K562 (cell line): ENCODE measurements at regions not wholly inside any gene's neighbourhood (a gene's known extent, or its start where the extent isn't known, plus 50 kb on each side); places are given as distances from the start of the nearest gene placed in this dataset.

Experiments
- ATAC-seq: fragments of 200-7000 bp; cut with Tn5 transposase; 3 replicates; pipeline ENCODE4 v1.9.1; 2020; ENCODE audit warnings: moderate library complexity
- BruUV-seq: library from RNA; stranded (reverse); fragments of 400-500 nt; replicated peaks from 2 replicates; lab custom pipeline; 2021; lab: Mats Ljungman, UMichigan
- CTCF ChIA-PET: fragments of 300-600 bp; formaldehyde crosslinking; extraction: SDS; loops from one replicate; lab custom pipeline; 2021; ENCODE audit warnings: low intra/inter-chr PET ratio; lab: Yijun Ruan, JAX
- POLR2A ChIA-PET: fragments of 300-600, 350-650 bp; sonication (Branson Sonifier 250); formaldehyde crosslinking; extraction: SDS; loops from one replicate; lab custom pipeline; 2021; ENCODE audit warnings: antibody characterized with exemption, inconsistent platforms; lab: Yijun Ruan, JAX
- DNase-seq, 4 experiments: peaks; one replicate each; pipeline versions ENCODE4 v3.0.0 to v3.0.0-alpha.2; 2011 to 2018; ENCODE audit warnings: low spot score in 3 of 4, mixed read lengths in 3 of 4; ENCODE audit errors: extremely low read depth in 1 of 4
- FAIRE-seq: peaks from 2 replicates; lab custom pipeline; 2011; peaks lifted over from hg19 to GRCh38; lab: Jason Lieb, UNC
- H2AFZ ChIP-seq: 2 replicates; pipeline ENCODE4 v1.6.0; 2011; ENCODE audit warnings: low read depth, low read length, control low read depth, inconsistent platforms
- H3K27ac ChIP-seq: fragments of 200-600 bp; 3 replicates; pipeline ENCODE4 v1.8.0; 2011; ENCODE audit warnings: low read depth, mild to moderate bottlenecking, control low read depth, inconsistent platforms, low read length, moderate library complexity, mixed read lengths; ENCODE audit errors: extremely low read depth
- H3K27me3 ChIP-seq, 2 experiments: fragments of 300-600 bp in 1 of 2; 2 replicates in 1 of 2; 3 replicates in 1 of 2; pipeline versions ENCODE4 v1.6.0 to v1.8.0; 2011; ENCODE audit warnings: inconsistent platforms in 2 of 2, low read length in 2 of 2, mild to moderate bottlenecking in 1 of 2, mixed read lengths in 1 of 2, moderate library complexity in 1 of 2; ENCODE audit not compliant: control insufficient read depth in 2 of 2, insufficient read depth in 2 of 2
- H3K36me3 ChIP-seq: fragments of 300-600 bp; 3 replicates; pipeline ENCODE4 v1.8.0; 2011; ENCODE audit warnings: mild to moderate bottlenecking, low read length, inconsistent platforms; ENCODE audit not compliant: control insufficient read depth, insufficient read depth
- H3K4me1 ChIP-seq, 2 experiments: fragments of 200-600 bp in 1 of 2; replicated peaks in 1 of 2; 2 replicates in 1 of 2; 3 replicates in 1 of 2; pipeline versions ENCODE4 v1.5.1 to v1.8.0; 2011; ENCODE audit warnings: inconsistent platforms in 2 of 2, low read length in 2 of 2, mild to moderate bottlenecking in 1 of 2, mixed read lengths in 1 of 2, moderate library complexity in 1 of 2; ENCODE audit not compliant: control insufficient read depth in 2 of 2, insufficient read depth in 2 of 2
- H3K4me2 ChIP-seq: 2 replicates; pipeline ENCODE4 v1.6.1; 2011; ENCODE audit warnings: low read length, control low read depth, inconsistent platforms, mixed read lengths; ENCODE audit not compliant: insufficient read depth
- H3K4me3 ChIP-seq: fragments of 200-600 bp; sonication (generic), shearing (Covaris generic); 2 replicates; pipeline ENCODE4 v1.5.1; 2016; ENCODE audit warnings: control low read depth, inconsistent platforms
- H3K79me2 ChIP-seq: fragments of 200-600 bp; 3 replicates; pipeline ENCODE4 v1.8.0; 2011; ENCODE audit warnings: low read length, inconsistent platforms; ENCODE audit not compliant: control insufficient read depth, insufficient read depth
- H3K9ac ChIP-seq, 2 experiments: 2 replicates each; pipeline versions ENCODE4 v1.6.0 to v1.6.1; 2011; ENCODE audit warnings: low read depth in 2 of 2, low read length in 2 of 2, control low read depth in 1 of 2, inconsistent platforms in 1 of 2, mild to moderate bottlenecking in 1 of 2, mixed read lengths in 1 of 2; ENCODE audit not compliant: insufficient read depth in 1 of 2
- H3K9me1 ChIP-seq: one replicate; pipeline ENCODE4 v1.6.0; 2011; ENCODE audit warnings: inconsistent platforms, mild to moderate bottlenecking, low read length, moderate library complexity; ENCODE audit not compliant: control insufficient read depth, insufficient read depth
- H3K9me3 ChIP-seq: replicated peaks from 2 replicates; pipeline ENCODE4 v1.5.1; 2011; ENCODE audit warnings: low read depth, low read length, inconsistent platforms; ENCODE audit not compliant: control insufficient read depth, insufficient read depth
- H4K20me1 ChIP-seq: replicated peaks from 2 replicates; pipeline ENCODE4 v1.6.1; 2011; ENCODE audit warnings: low read length, inconsistent platforms, mixed read lengths; ENCODE audit not compliant: control insufficient read depth, insufficient read depth
- CBX3 ChIP-seq, 2 experiments: IDR thresholded peaks; 1 replicate in 1 of 2; 2 replicates in 1 of 2; pipeline ENCODE4 v1.6.1; 2012; ENCODE audit warnings: inconsistent platforms in 2 of 2, low read length in 2 of 2, borderline replicate concordance in 1 of 2, control low read depth in 1 of 2
- POLR3G ChIP-seq: IDR thresholded peaks from 2 replicates; pipeline ENCODE4 v1.6.1; 2011; ENCODE audit not compliant: insufficient read length, insufficient replicate concordance; ENCODE audit errors: extremely low read depth
- ZBTB34 ChIP-seq: fragments of 250-450 bp; sonication (Bioruptor Pico); IDR thresholded peaks from 2 replicates; pipeline ENCODE4 v1.8.0; 2021; ENCODE audit warnings: mild to moderate bottlenecking, moderate library complexity
- WGBS: fragments of 100-300 bp; shearing (Covaris generic); methylation state at CpG from one replicate; pipeline ENCODE4 v1.1.6; 2016; ENCODE audit warnings: low coverage, mixed read lengths; ENCODE audit not compliant: insufficient coverage; ENCODE audit errors: missing lambda C conversion rate; 5-methylcytosine and 5-hydroxymethylcytosine counted together
- in situ Hi-C: fragments of 300-500 bp; cut with MboI; formaldehyde crosslinking; loops from 4 replicates; pipeline ENCODE4 v1.15.0; 2018; ENCODE audit warnings: inconsistent platforms, mixed read lengths
- intact Hi-C: fragments of 100-400 bp; cut with micrococcal nuclease; formaldehyde crosslinking; loops from 2 replicates; pipeline ENCODE4 v1.14.2; 2022
- TF ChIP-seq, protein P1 (sequence below): fragments of 200-600 bp; sonication (generic); IDR thresholded peaks from one replicate; pipeline ENCODE4 v1.6.1; 2012; ENCODE audit warnings: mild to moderate bottlenecking, low read depth, low read length, inconsistent platforms
- TF ChIP-seq, protein P2 (sequence below): IDR thresholded peaks from 3 replicates; pipeline ENCODE4 v1.6.1; 2011; ENCODE audit warnings: borderline replicate concordance, mild to moderate bottlenecking, moderate library complexity; ENCODE audit not compliant: insufficient read length; ENCODE audit errors: extremely low read depth

DNA sequence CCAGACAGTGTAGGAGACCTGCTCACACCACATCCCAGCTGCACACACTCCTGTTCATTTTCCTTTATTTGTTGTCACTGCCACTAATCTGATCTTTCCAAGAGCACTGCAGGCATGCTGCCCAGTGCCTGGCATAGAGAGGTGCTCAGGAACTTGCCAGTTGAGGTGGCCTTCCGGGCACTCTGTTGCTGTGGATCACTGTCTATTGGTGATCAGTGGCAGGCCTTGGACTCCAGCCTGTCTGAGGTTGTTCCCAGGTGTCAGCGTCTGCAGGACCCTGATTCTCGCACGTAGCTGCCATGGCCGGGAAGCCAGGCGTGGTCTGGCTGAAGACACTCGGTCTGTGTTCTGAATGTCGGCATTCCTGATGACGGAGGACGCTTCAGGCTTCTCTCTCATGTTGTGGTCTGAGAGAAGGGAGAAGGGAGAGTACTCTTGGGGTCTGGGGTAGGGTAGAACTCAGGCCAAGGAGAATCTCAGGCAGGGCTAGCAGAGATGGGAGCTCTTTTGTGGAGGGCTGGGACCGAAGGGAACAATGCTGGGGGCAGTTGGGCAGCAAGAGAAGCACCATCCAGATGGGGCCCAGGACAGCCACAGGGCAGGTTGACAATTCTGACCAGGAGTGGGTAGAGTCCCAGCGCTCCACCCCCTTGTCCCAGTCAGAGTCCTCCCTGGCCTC is 240.9 kb downstream of the MYCN start:
- DNase-seq (no peak), FAIRE-seq (no peak), ATAC-seq (no peak)
- Histone ChIP-seq H3K27me3 (peaks cover 0 to 25% of the 10 kb centered on the region in 2 experiments; a peak in 2 of 5 replicates), H3K4me3 (no peak overlapping the region), H3K36me3 (no peaks in the 10 kb centered on the region), H3K4me1 (no peaks in the 10 kb centered on the region), H3K79me2 (no peaks in the 10 kb centered on the region), H3K4me2 (no peak overlapping the region), H2AFZ (no peak overlapping the region), H3K27ac (no peak overlapping the region), H3K9me3 (no peaks in the 10 kb centered on the region), H3K9ac (no peak overlapping the region), H3K9me1 (no peaks in the 10 kb centered on the region), H4K20me1 (no peaks in the 10 kb centered on the region)
- no TSS peak for BruUV-seq
- CTCF ChIA-PET, result no interaction called here
- in situ Hi-C loops, result no loop called here
- 0% methylated on average over 12 of the region's 12 CpGs for WGBS
- POLR2A ChIA-PET, result no interaction called here
- intact Hi-C loops, result no loop called here
- TF ChIP-seq, protein P1, sequence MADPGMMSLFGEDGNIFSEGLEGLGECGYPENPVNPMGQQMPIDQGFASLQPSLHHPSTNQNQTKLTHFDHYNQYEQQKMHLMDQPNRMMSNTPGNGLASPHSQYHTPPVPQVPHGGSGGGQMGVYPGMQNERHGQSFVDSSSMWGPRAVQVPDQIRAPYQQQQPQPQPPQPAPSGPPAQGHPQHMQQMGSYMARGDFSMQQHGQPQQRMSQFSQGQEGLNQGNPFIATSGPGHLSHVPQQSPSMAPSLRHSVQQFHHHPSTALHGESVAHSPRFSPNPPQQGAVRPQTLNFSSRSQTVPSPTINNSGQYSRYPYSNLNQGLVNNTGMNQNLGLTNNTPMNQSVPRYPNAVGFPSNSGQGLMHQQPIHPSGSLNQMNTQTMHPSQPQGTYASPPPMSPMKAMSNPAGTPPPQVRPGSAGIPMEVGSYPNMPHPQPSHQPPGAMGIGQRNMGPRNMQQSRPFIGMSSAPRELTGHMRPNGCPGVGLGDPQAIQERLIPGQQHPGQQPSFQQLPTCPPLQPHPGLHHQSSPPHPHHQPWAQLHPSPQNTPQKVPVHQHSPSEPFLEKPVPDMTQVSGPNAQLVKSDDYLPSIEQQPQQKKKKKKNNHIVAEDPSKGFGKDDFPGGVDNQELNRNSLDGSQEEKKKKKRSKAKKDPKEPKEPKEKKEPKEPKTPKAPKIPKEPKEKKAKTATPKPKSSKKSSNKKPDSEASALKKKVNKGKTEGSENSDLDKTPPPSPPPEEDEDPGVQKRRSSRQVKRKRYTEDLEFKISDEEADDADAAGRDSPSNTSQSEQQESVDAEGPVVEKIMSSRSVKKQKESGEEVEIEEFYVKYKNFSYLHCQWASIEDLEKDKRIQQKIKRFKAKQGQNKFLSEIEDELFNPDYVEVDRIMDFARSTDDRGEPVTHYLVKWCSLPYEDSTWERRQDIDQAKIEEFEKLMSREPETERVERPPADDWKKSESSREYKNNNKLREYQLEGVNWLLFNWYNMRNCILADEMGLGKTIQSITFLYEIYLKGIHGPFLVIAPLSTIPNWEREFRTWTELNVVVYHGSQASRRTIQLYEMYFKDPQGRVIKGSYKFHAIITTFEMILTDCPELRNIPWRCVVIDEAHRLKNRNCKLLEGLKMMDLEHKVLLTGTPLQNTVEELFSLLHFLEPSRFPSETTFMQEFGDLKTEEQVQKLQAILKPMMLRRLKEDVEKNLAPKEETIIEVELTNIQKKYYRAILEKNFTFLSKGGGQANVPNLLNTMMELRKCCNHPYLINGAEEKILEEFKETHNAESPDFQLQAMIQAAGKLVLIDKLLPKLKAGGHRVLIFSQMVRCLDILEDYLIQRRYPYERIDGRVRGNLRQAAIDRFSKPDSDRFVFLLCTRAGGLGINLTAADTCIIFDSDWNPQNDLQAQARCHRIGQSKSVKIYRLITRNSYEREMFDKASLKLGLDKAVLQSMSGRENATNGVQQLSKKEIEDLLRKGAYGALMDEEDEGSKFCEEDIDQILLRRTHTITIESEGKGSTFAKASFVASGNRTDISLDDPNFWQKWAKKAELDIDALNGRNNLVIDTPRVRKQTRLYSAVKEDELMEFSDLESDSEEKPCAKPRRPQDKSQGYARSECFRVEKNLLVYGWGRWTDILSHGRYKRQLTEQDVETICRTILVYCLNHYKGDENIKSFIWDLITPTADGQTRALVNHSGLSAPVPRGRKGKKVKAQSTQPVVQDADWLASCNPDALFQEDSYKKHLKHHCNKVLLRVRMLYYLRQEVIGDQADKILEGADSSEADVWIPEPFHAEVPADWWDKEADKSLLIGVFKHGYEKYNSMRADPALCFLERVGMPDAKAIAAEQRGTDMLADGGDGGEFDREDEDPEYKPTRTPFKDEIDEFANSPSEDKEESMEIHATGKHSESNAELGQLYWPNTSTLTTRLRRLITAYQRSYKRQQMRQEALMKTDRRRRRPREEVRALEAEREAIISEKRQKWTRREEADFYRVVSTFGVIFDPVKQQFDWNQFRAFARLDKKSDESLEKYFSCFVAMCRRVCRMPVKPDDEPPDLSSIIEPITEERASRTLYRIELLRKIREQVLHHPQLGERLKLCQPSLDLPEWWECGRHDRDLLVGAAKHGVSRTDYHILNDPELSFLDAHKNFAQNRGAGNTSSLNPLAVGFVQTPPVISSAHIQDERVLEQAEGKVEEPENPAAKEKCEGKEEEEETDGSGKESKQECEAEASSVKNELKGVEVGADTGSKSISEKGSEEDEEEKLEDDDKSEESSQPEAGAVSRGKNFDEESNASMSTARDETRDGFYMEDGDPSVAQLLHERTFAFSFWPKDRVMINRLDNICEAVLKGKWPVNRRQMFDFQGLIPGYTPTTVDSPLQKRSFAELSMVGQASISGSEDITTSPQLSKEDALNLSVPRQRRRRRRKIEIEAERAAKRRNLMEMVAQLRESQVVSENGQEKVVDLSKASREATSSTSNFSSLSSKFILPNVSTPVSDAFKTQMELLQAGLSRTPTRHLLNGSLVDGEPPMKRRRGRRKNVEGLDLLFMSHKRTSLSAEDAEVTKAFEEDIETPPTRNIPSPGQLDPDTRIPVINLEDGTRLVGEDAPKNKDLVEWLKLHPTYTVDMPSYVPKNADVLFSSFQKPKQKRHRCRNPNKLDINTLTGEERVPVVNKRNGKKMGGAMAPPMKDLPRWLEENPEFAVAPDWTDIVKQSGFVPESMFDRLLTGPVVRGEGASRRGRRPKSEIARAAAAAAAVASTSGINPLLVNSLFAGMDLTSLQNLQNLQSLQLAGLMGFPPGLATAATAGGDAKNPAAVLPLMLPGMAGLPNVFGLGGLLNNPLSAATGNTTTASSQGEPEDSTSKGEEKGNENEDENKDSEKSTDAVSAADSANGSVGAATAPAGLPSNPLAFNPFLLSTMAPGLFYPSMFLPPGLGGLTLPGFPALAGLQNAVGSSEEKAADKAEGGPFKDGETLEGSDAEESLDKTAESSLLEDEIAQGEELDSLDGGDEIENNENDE, result no peak
- no peak for TF ChIP-seq POLR3G
- TF ChIP-seq ZBTB34 (CRISPR knock-in tag), result no peak
- TF ChIP-seq, protein P2, sequence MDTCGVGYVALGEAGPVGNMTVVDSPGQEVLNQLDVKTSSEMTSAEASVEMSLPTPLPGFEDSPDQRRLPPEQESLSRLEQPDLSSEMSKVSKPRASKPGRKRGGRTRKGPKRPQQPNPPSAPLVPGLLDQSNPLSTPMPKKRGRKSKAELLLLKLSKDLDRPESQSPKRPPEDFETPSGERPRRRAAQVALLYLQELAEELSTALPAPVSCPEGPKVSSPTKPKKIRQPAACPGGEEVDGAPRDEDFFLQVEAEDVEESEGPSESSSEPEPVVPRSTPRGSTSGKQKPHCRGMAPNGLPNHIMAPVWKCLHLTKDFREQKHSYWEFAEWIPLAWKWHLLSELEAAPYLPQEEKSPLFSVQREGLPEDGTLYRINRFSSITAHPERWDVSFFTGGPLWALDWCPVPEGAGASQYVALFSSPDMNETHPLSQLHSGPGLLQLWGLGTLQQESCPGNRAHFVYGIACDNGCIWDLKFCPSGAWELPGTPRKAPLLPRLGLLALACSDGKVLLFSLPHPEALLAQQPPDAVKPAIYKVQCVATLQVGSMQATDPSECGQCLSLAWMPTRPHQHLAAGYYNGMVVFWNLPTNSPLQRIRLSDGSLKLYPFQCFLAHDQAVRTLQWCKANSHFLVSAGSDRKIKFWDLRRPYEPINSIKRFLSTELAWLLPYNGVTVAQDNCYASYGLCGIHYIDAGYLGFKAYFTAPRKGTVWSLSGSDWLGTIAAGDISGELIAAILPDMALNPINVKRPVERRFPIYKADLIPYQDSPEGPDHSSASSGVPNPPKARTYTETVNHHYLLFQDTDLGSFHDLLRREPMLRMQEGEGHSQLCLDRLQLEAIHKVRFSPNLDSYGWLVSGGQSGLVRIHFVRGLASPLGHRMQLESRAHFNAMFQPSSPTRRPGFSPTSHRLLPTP, result no peak
- TF ChIP-seq CBX3 (IDR thresholded peaks at IDR 0.05; ENCODE audit: borderline replicate concordance in 1 of 2, low read length in 2 of 2), result no peak
